HPDE6-E6E7 (cell line): ENCODE measurements at regions not wholly inside any gene's neighbourhood (a gene's known extent, or its start where the extent isn't known, plus 50 kb on each side); places are given as distances from the start of the nearest gene placed in this dataset.
A peak's percentile ranks its signal among the peaks of the same experiment; 100 is the strongest.

Source experiments
- DNase-seq: peaks from one replicate; pipeline ENCODE4 v3.0.0; 2011; ENCODE audit warnings: missing footprints; ENCODE audit errors: extremely low spot score

DNA sequence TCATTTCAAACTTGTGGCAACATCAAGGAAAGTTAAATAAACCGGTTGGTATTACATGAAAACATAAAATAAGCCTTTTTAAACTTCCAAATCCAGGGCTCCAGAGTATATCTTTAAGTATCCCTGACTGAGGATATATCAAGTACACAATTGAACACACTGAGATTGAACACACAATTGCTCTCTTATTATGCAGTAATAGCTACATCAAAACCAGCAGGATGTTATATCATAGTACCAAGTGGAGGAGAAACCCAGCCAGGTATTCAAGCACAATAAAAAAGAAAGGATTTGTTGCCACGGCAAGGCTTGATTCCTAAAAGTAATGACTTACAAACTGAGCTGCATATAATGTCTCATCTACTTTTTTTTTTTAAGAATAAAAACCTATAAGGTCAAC is 605.8 kb downstream of the SPOCK3 start:
- no peak for DNase-seq

DNA sequence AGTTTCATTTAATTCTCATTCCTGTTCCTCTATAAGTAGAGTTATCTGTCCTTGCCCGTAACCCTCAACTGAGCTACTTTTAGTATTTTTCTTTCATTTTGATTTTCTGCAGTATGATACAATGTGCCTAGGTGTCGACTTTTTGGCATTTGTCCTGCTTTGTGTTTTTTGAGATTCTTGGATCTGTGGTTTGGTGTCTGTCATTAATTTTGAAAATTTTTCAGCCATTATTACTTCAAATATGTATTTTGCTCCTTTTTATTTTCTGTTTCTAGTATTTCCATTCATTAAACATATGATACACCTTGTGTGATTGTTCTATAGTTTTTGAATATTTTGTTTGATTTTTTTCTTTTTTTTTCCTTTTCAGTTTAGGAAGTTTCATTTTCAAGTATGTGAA is 598.9 kb downstream of the SPOCK3 start:
- no peak for DNase-seq

DNA sequence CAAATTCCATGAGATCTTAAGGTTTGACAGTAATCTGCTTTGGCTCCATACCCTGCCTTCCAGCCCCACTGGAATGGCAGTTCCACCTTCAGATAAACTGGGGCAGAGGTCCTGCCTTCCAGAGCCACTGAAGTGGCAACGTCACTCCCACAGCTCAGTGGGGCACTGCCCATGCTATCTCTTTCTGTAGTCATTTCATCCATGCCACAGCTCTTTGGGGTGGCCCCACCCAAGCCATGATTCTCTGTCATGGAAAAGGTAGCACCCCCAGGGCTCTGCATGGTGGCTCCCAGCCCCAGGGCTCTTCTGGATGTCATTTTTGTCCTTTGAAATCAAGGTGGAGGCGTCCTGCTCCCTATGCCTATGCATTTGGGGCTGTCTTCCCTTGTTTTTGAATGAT is 596.5 kb downstream of the SPOCK3 start:
- DNase-seq: no peak

DNA sequence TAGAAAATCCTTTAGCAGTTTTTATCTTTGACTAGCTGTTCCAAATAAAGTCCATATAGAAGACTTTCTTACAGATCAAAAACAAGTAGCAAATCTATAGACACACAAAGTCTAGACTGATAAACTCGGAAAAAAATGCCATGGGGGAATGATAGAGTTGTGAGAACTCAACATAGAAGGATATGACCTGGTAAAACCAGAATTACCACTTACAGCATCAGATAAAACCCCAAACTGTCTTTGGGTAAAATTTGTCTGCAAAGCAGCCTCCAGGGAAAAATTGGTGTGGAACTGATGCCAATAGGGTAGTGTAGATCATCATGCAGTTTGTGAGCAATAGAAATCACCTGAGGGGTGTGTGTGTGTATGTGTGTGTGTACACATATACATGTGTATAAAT is 579.1 kb downstream of the SPOCK3 start:
- DNase-seq: no peak

DNA sequence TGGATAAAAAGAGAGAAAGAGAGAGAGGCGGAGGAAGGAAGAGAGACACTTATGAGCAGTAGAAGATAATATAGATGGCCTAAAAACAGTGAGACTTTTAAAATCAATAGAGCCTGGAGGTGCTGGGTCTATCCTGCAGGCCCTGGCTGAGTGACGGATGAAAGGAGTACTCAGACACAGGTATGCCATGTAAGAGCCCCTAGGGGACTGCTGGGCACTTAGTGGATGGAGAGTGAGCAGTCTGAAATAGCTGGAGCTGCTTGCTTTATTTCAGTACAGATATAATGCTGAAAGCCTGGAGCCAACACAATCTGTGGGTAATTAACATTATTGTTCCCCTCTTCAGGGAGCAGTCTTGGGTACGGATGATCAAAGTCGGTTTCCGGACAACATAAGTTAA is 578.6 kb downstream of the SPOCK3 start:
- DNase-seq: no peak

DNA sequence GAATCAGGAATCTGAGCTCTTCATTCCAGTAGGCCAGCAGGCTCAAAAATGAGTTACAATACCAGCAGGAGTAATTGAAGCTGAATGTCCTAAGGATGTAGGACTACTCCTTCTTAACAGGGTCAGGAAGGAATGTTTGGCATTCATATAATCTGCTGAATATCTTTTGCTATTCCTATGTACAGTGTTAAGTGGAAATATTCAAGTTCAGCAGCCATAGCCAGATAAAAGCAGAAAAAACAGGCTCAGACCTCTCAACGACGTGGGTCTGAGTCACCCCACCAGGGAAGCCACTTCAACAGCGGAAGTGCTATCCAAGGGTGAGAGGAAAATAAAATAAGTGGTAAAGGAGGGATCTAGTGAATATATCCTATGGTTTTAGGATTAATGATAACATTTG is 577.0 kb downstream of the SPOCK3 start:
- DNase-seq: no peak

DNA sequence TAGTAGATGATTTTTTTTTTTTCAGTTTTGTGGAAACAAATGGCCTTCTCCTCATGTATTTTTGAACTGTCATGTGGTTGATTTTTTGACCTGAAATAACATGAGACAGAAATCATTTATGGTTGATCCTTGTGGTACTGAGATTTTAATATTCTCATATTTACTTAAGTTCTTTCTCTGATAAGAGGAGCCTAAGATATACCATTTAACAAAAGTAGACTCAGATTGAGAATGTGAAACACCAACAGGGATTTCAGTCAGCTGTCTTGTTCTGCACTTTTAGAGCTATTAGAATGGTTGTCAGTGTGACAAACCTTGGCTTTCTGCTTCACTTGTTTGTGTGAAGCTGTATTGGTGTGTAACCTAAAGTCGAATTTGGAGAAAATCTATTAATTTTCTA is 575.7 kb downstream of the SPOCK3 start:
- no peak for DNase-seq

DNA sequence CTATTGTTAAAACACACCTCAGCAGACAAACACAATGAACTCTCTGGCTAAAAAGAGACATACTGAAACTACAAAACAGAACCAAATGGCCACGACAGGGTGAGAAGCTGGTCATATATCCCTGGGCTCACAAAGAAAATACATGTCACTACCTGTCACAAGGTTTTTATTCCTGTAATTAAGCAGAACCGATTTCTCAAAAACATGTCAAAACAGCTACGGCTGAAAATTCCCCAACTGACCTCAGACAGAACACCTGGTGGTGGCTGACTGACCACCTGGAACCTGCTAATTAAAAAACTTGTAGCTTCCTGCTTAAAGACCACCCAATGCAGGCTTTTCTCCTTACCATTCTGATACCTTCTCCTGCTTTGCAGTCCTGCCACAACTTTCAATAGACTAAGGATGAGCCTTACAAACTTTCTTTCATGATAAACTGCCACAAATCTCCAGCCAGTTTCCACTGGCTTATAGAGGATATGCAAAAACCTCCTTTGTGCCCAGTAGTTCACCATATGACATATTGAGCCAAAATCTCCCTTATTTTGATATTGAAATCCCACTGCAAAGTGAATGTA is 571.9 kb downstream of the SPOCK3 start:
- no peak for DNase-seq

DNA sequence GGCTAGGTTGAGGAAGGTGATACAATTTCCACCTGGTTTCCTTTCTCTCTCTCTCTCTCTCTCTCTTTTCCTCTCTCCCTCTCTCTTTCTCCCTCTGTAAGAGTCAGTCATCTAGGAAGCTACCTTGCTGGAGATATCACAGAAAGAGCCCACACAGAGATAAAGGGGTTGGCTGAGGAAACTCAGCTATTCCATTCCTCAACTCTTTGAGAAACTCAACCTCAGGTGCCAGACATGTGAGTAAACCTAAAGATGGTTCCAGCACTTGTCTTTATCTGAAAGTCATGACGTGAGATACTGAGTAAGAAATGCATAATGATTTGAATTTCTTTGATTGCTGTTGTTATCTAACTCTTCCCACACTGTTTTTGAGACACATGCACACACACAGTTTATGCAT is 564.0 kb downstream of the SPOCK3 start:
- DNase-seq: no peak

DNA sequence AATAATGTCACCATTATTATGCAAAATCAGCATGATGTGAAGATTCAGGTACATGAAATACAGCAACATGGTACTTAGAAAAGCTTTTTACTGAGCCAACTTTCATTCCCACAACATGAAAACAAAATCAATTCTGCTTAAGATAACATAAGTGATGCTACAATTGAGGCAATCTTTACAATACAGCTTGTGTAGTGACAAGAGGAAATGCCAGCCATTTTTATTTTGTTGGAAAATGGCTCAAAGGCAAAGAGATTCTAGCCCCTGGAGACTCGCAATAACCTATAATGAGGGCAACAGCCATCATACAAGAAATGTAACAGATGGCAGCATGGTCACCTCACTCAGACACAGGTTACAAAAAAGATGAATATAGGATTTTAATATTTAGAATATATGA is 560.4 kb downstream of the SPOCK3 start:
- DNase-seq: no peak

DNA sequence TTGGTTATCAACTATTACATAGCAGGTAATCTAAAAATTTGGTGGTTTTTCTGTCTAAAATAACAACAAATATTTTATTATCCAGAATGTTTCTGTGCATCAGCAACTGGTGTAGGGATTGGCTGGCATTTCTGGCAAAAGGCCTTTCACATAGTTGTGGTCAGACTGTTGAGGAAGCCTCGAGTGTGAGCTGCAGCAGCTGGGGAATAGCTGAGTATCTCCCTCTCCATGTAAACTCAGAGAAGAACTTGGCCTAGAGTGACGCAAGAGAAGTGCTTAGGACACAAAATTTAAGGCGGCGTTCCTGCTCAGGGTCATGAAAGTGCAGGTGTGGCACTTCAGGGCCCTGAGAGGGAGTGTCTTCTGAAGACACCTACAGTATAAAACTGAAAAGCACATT is 558.9 kb downstream of the SPOCK3 start:
- DNase-seq: peak; percentile 12

DNA sequence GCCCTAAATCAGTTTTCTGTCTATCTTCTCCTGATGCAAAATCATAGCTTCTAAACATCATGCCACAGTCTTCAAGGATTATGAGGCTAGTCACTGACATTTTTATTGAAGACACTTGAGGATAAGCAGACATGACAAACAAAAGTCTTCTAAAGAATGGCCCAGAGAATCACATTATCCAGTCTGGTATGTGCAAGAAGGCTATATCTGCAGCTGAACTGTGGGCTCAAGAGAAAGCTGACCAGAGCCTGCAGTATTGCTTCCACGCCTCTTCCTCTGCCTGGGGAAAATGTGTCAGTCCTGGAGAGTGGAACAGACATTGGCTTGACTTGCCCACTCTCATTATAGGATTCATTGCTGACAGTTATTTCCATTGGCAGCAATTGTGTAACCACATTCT is 553.5 kb downstream of the SPOCK3 start:
- DNase-seq: no peak

DNA sequence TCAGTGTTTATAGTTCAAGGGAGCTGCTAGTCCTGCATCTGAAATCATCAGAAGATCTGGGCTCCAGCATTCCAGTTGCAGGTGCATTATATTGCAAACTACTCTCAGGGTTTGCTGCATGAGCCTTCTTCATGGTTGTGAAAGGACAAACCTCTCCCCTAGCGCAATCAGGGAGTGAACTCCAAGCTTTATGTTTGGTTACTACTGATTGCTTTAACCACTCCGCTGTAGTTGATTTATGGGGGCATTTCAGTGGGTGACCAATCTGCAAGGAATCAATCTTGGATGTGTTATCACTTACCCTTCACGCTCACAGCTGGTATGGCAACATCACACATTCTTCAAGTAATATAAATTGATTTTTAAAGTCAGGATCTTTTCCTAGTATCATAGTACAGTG is 552.1 kb downstream of the SPOCK3 start:
- no peak for DNase-seq
